Ovary (tissue), 3 donors: ENCODE measurements at regions not wholly inside any gene's neighbourhood (a gene's known extent, or its start where the extent isn't known, plus 50 kb on each side); places are given as distances from the start of the nearest gene placed in this dataset.

Experiments
- CTCF ChIP-seq, 3 donors: fragments of 450-650 bp in 2 of 3; fragments of 200-600 bp in 1 of 3; IDR thresholded peaks; one replicate each; pipeline versions ENCODE4 v1.5.1 to v1.8.0; 2016 to 2022; ENCODE audit warnings: antibody characterized with exemption in 3 of 3, mild to moderate bottlenecking in 1 of 3
- POLR2A ChIP-seq: fragments of 450-650 bp; IDR thresholded peaks from one replicate; pipeline ENCODE4 v1.6.1; 2017; ENCODE audit warnings: antibody characterized with exemption, mild to moderate bottlenecking, moderate library complexity
- donor health status: DM: no; HTN: no; CAD: no.

GRCh38 chr7:155206318-155207020 lies 91.2 kb upstream of the INSIG1 start:
- TF ChIP-seq CTCF (IDR thresholded peaks at IDR 0.05) (no peak), POLR2A (no peak)
